NCI-H128 (cell line): ENCODE measurements at regions not wholly inside any gene's neighbourhood (a gene's known extent, or its start where the extent isn't known, plus 50 kb on each side); places are given as distances from the start of the nearest gene placed in this dataset.
"Not testable (repeated sequence)": the region's sequence is repeated elsewhere in the genome, so short reads cannot be mapped to it uniquely, and the experiment has no call there.

Experiments
- DNase-seq: peaks from one replicate; lab custom pipeline; 2025; ENCODE audit not compliant: unreplicated experiment; lab: John Stamatoyannopoulos, UW

- no peak for DNase-seq
Measured at GRCh38 chr2:19654310-19655090, 247.3 kb downstream of the TTC32 start.

DNA sequence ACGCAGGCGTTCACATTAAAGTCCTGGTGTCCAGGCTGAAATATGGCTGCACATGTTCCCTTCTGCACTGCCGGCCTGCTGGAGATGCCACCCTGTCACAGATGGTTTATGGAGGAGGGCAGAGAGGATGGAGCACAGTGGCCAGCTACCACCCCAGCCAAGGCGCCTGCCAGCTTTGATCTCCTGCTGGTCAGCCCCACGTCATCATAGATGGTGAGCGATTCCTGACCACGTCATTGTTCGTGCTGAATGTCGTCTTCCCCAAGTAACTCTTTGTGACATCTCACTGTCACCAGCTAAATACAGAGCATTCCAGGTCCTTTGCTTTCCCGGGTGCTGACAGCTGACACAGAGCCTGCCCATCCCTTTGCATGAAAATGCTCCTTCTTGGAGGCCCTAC lies 248.3 kb downstream of the TTC32 start:
- DNase-seq = no peak

DNA sequence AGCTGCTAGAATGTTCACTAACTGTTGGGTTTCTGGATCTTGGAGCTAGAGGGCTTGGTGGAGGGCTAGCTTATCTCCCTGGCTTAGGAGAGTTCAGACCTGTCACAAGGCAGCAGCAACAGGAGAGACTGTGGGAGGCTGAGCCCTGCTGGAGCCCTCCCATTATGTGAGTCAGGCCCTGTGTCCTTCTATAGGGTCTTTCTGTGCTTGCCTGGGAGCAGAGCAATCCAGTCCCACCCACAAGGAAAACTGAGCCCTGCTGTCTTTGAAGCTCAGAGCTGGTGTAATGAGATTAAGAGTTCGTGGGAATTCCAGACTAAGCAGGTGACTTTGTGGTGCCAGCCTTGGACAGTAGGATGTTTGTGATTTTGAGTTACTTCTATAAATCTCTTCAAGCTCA lies 249.0 kb downstream of the TTC32 start:
- DNase-seq = no peak

DNA sequence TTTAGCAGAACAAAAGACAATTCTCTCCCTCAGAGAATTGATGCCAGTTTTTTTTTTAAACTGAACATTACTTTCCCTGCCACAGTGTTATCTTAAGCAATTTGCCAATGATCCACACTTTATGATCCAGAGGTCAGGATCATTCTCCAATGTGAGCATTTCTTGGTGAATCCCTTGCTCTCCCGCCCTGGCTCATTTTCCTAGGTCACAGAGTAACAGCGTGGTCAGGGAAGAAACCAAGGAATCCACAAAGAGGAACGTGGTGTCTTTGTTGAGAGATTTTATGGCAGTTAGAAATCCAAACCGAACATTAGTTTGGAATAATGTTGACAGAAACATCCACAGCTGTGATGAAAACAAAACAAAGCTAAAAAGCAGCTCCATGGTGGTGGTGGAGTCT lies 250.3 kb downstream of the TTC32 start:
- no peak for DNase-seq

GRCh38 chr2:19649785-19650380 lies 251.9 kb downstream of the TTC32 start:
- DNase-seq = no peak

- no peak for DNase-seq
Measured at GRCh38 chr2:19649142-19649541, 252.6 kb downstream of the TTC32 start.

DNA sequence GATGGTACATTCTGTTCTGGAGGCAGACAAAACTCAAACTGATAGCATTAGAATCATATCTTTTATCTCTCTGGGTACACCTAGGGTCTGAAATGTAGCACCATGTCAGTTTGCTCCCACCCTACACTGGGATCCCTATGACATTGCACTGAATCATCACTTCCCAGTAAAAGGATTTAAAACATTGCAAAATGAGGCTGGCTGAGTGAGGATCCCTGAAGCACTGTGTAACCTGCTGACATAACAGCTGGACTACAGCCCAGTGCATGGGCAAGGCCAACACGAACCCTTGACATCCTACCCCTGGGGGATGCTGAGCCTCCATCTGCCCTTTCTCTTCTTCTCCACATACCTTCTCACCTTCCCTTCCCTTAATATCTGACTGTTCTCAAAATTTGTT lies 253.2 kb downstream of the TTC32 start:
- DNase-seq = no peak

GRCh38 chr2:19646987-19647386 lies 254.8 kb downstream of the TTC32 start:
- no peak for DNase-seq

GRCh38 chr2:19644763-19645162 lies 257.0 kb downstream of the TTC32 start:
- no peak for DNase-seq

DNA sequence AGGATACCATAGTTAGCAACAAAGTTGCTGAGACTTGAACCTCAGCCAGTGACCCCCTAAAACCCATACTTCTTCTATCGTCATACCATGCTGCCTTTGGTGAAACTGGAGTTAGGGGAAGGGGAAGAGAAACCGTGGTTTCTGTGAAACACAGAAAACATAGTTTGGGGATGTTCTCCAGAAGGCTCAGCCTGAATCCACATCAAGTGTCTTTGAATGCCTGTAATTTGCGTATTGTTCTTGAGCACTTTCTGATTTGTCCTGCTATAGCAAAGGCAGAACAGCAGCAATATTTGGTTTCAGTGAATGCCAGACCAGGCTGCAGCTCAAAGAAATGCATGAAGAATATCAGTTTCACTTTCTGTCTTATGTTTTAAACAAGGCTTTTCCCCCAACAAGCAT lies 258.7 kb downstream of the TTC32 start:
- DNase-seq = no peak

GRCh38 chr2:19642501-19642900 lies 259.3 kb downstream of the TTC32 start:
- DNase-seq = no peak

GRCh38 chr2:19635951-19636510 lies 265.8 kb downstream of the TTC32 start:
- no peak for DNase-seq

DNA sequence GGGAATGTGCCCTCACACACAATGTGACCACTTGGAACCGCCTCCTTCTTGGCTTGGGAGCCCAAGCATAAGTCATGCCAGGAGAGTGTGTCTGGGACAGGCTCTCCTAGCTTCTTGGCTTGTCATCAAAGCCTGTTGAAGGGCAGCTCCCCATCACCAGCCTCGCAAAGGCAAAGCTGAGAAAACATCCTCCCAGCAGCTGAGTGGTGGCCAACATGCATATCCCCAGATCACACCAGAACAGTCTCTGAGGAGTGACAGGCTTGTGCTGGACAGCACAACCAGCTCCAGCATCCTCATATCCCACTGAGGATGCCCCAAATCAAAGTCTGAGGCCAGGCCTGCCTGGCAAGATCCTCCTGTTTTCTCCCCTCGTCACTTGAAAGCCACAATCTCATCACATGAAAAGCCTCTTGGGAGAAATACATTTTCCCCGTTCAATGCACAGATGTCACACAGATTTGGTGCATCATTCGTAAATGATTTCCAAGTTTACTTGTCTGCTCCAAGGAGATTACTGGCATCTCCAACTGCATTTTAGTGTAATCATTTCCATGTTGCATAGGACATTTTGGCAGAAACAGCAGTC lies 269.3 kb downstream of the TTC32 start:
- no peak for DNase-seq

DNA sequence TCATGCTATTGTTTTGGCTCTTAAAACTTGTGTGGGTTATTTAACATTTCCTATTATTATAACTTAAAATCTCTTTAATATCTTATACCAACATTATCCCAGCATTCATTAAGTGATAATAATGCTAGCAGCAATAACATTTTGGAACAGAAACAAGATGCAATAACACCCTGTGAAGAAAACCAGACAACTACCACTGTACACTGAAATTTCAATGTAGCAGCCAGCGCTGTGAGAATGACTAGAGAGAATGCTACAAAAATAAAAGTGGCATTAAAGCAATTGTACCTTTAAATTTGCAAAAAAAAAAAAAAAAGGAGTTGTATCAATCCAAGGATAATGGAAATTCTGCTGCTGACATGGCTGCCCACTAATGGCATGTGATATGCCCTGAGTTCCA lies 269.9 kb downstream of the TTC32 start:
- no peak for DNase-seq

- DNase-seq = no peak
Measured at GRCh38 chr2:19630921-19631320, 270.9 kb downstream of the TTC32 start.

- no peak for DNase-seq
Measured at GRCh38 chr2:19627359-19627758, 268.9 kb upstream of the OSR1 start.

DNA sequence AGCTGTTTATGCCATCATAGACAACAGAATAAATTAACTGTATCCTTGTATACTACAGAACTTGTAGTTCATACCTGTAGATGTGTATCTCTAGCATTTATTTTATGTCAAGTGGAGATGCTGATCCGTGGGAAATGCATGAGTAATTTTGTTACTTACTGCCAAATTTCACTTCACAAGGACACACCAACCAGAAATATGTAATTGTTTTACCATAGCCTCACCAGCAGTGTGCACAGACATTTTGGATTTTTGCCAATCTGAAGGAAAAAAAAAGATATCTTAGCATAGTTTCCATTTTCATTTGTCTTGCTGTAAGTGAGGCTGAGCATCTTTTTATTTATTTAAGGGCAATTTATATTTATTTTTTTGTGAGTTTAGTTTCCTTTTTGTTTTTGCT lies 265.1 kb upstream of the OSR1 start:
- no peak for DNase-seq

GRCh38 chr2:19617257-19617848 lies 258.9 kb upstream of the OSR1 start:
- DNase-seq = no peak

DNA sequence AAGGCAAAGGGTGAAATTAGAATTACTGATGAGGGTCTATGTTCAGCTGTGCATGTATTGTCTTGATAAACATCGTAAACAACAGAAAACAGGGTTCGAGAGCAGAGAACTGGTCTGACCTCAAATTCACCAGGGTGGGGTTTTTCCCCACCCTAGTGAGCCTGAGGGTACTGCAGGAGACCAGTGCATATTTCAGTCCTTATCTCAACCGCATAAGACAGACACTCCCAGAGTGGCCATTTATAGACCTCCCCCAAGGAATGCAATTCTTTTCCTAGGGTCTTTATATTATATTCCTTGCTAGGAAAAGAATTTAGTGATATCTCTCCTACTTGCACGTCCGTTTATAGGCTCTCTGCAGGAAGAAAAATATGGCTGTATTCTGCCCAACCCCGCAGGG lies 257.0 kb upstream of the OSR1 start:
- not testable (repeated sequence) for DNase-seq

- DNase-seq = no peak
Measured at GRCh38 chr2:19614066-19614465, 255.6 kb upstream of the OSR1 start.

- no peak for DNase-seq
Measured at GRCh38 chr2:19611491-19612332, 253.3 kb upstream of the OSR1 start.
